GM12878 (cell line): ENCODE measurements at regions not wholly inside any gene's neighbourhood (a gene's known extent, or its start where the extent isn't known, plus 50 kb on each side); places are given as distances from the start of the nearest gene placed in this dataset.

Experiments used
- ATAC-seq: fragments of 200-7000 bp; cut with Tn5 transposase; 3 replicates; pipeline ENCODE4 v1.9.1; 2020; ENCODE audit warnings: mild to moderate bottlenecking, moderate library complexity
- BruUV-seq: library from RNA; stranded (reverse); fragments of 400-500 nt; replicated peaks from 2 replicates; lab custom pipeline; 2021; lab: Mats Ljungman, UMichigan
- CTCF ChIA-PET: fragments of 300-600 bp; sonication (Branson Sonifier 250); formaldehyde crosslinking; extraction: SDS; loops from one replicate; lab custom pipeline; 2021; ENCODE audit warnings: inconsistent platforms; lab: Yijun Ruan, JAX
- POLR2A ChIA-PET: fragments of 350-600 bp; formaldehyde crosslinking; extraction: SDS; loops from one replicate; lab custom pipeline; 2021; ENCODE audit warnings: inconsistent platforms; lab: Charles Lee
- RAD21 ChIA-PET: fragments of 300-600 bp; sonication (Branson Sonifier 250); formaldehyde crosslinking; loops from one replicate; lab custom pipeline; 2023; ENCODE audit warnings: antibody characterized with exemption; ENCODE audit not compliant: unreplicated experiment; lab: Charles Lee
- SMC1A ChIA-PET: fragments of 300-600 bp; sonication (Branson Sonifier 250); formaldehyde crosslinking; loops from one replicate; lab custom pipeline; 2023; ENCODE audit not compliant: unreplicated experiment, uncharacterized antibody; lab: Charles Lee
- DNase-seq: peaks from one replicate; pipeline ENCODE4 v3.0.0-alpha.2; 2011; ENCODE audit warnings: low read depth, low spot score
- FAIRE-seq: peaks from 3 replicates; lab custom pipeline; 2011; peaks lifted over from hg19 to GRCh38; lab: Jason Lieb, UNC
- H2AFZ ChIP-seq: 2 replicates; pipeline ENCODE4 v1.6.0; 2011; ENCODE audit warnings: low read depth, low read length, control low read depth; ENCODE audit not compliant: control insufficient read depth
- H3K27ac ChIP-seq: 2 replicates; pipeline ENCODE4 v1.5.1; 2011; ENCODE audit warnings: control low read depth; ENCODE audit not compliant: control insufficient read depth, insufficient read depth
- H3K27me3 ChIP-seq, 2 experiments: replicated peaks in 1 of 2; 2 replicates each; pipeline versions ENCODE4 v1.6.0 to v1.6.1; 2011; ENCODE audit warnings: low read length in 1 of 2; ENCODE audit not compliant: control insufficient read depth in 2 of 2, insufficient read depth in 2 of 2
- H3K36me3 ChIP-seq, 2 experiments: 2 replicates each; pipeline ENCODE4 v1.5.1; 2011; ENCODE audit warnings: low read length in 1 of 2; ENCODE audit not compliant: control insufficient read depth in 2 of 2, insufficient read depth in 2 of 2
- H3K4me1 ChIP-seq: 2 replicates; pipeline ENCODE4 v1.6.1; 2011; ENCODE audit warnings: mild to moderate bottlenecking, low read length, moderate library complexity, mixed read lengths; ENCODE audit not compliant: control insufficient read depth, insufficient read depth
- H3K4me2 ChIP-seq: 2 replicates; pipeline ENCODE4 v1.6.0; 2011; ENCODE audit warnings: control low read depth; ENCODE audit not compliant: control insufficient read depth, insufficient read depth
- H3K4me3 ChIP-seq: fragments of 200-600 bp; sonication (generic); 2 replicates; pipeline ENCODE4 v1.5.1; 2016
- H3K79me2 ChIP-seq: 2 replicates; pipeline ENCODE4 v1.6.0; 2011; ENCODE audit warnings: low read length; ENCODE audit not compliant: control insufficient read depth, insufficient read depth
- H3K9ac ChIP-seq: 2 replicates; pipeline ENCODE4 v1.8.0; 2011; ENCODE audit warnings: low read length, control low read depth, mixed read lengths; ENCODE audit not compliant: control insufficient read depth, insufficient read depth
- H3K9me3 ChIP-seq: replicated peaks from 3 replicates; pipeline ENCODE4 v1.5.1; 2011; ENCODE audit warnings: mild to moderate bottlenecking, low read length; ENCODE audit not compliant: control insufficient read depth, insufficient read depth
- H4K20me1 ChIP-seq: 2 replicates; pipeline ENCODE4 v1.6.0; 2011; ENCODE audit not compliant: control insufficient read depth, insufficient read depth
- ATF7 ChIP-seq: fragments of 450-650 bp; IDR thresholded peaks from 2 replicates; pipeline ENCODE4 v1.6.1; 2016; ENCODE audit warnings: low read depth, mild to moderate bottlenecking
- EGR1 ChIP-seq, 2 experiments: IDR thresholded peaks; 1 replicate in 1 of 2; 2 replicates in 1 of 2; pipeline ENCODE4 v1.6.1; 2011 to 2012; ENCODE audit warnings: low read depth in 2 of 2, low read length in 2 of 2, borderline replicate concordance in 1 of 2, mild to moderate bottlenecking in 1 of 2, moderate library complexity in 1 of 2
- HDAC6 ChIP-seq: fragments of 200-600 bp; sonication (generic); IDR thresholded peaks from one replicate; pipeline ENCODE4 v1.8.0; 2017; ENCODE audit warnings: antibody characterized with exemption; ENCODE audit not compliant: unreplicated experiment
- MXI1 ChIP-seq: fragments of 150-350 bp; IDR thresholded peaks from 2 replicates; pipeline ENCODE4 v1.6.1; 2011; ENCODE audit warnings: low read depth, mild to moderate bottlenecking, inconsistent platforms, low read length, improper control_type of control experiment
- PAX8 ChIP-seq: fragments of 450-650 bp; IDR thresholded peaks from 2 replicates; pipeline ENCODE4 v1.6.1; 2017; ENCODE audit warnings: mild to moderate bottlenecking, moderate library complexity
- POLR2AphosphoS2 ChIP-seq: IDR thresholded peaks from 2 replicates; pipeline ENCODE4 v1.6.1; 2011; ENCODE audit warnings: low read depth, mild to moderate bottlenecking, low read length, improper control_type of control experiment, moderate library complexity
- RELA ChIP-seq: fragments of 450-650 bp; IDR thresholded peaks from 2 replicates; pipeline ENCODE4 v1.8.0; 2014; ENCODE audit warnings: borderline replicate concordance; ENCODE audit not compliant: partially characterized antibody
- SMAD5 ChIP-seq: IDR thresholded peaks from 2 replicates; pipeline ENCODE4 v1.6.1; 2016; ENCODE audit warnings: antibody characterized with exemption, low read depth
- TAF1 ChIP-seq: IDR thresholded peaks from 2 replicates; pipeline ENCODE4 v1.6.1; 2011; ENCODE audit warnings: mild to moderate bottlenecking, low read depth, low read length, borderline replicate concordance
- ZNF24 ChIP-seq: fragments of 450-650 bp; IDR thresholded peaks from 2 replicates; pipeline ENCODE4 v1.6.1; 2017; ENCODE audit warnings: antibody characterized with exemption, mild to moderate bottlenecking
- ZNF384 ChIP-seq: IDR thresholded peaks from 2 replicates; pipeline ENCODE4 v1.6.1; 2012; ENCODE audit warnings: low read depth, mild to moderate bottlenecking, low read length, improper control_type of control experiment, borderline replicate concordance
- WGBS: methylation state at CpG from one replicate; pipeline ENCODE4 v1.1.6; 2016; ENCODE audit warnings: low lambda C conversion rate; ENCODE audit not compliant: insufficient replicate concordance, insufficient coverage; ENCODE audit errors: missing lambda C conversion rate; 5-methylcytosine and 5-hydroxymethylcytosine counted together
- in situ Hi-C: fragments of 300-500 bp; cut with MboI; formaldehyde crosslinking; loops from 9 replicates; pipeline ENCODE4 v1.14.3; 2018; ENCODE audit warnings: mixed read lengths
- intact Hi-C: fragments of 100-400 bp; cut with micrococcal nuclease; formaldehyde crosslinking; loops from one replicate; pipeline ENCODE4 v1.14.2; 2022; ENCODE audit not compliant: unreplicated experiment
- TF ChIP-seq, protein P1 (sequence below): fragments of 450-650 bp; IDR thresholded peaks from 2 replicates; pipeline ENCODE4 v1.6.1; 2017; ENCODE audit warnings: mild to moderate bottlenecking, moderate library complexity

DNA sequence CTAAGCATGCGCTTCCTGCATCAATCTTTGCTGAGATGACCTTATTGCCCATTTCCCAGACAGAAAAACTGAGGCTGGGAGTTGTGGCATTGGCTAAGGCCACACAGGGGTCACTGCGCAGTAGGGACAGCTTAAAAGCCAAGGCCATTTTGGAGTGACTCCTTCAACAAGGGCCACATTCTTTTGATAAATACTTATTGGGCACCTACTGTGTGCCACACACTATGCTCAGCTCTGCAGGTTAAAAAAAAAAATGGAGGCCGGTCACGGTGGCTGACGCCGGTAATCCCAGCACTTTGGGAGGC, 108.6 kb downstream of the CEBPB start (continued):
- TF ChIP-seq, protein P1, sequence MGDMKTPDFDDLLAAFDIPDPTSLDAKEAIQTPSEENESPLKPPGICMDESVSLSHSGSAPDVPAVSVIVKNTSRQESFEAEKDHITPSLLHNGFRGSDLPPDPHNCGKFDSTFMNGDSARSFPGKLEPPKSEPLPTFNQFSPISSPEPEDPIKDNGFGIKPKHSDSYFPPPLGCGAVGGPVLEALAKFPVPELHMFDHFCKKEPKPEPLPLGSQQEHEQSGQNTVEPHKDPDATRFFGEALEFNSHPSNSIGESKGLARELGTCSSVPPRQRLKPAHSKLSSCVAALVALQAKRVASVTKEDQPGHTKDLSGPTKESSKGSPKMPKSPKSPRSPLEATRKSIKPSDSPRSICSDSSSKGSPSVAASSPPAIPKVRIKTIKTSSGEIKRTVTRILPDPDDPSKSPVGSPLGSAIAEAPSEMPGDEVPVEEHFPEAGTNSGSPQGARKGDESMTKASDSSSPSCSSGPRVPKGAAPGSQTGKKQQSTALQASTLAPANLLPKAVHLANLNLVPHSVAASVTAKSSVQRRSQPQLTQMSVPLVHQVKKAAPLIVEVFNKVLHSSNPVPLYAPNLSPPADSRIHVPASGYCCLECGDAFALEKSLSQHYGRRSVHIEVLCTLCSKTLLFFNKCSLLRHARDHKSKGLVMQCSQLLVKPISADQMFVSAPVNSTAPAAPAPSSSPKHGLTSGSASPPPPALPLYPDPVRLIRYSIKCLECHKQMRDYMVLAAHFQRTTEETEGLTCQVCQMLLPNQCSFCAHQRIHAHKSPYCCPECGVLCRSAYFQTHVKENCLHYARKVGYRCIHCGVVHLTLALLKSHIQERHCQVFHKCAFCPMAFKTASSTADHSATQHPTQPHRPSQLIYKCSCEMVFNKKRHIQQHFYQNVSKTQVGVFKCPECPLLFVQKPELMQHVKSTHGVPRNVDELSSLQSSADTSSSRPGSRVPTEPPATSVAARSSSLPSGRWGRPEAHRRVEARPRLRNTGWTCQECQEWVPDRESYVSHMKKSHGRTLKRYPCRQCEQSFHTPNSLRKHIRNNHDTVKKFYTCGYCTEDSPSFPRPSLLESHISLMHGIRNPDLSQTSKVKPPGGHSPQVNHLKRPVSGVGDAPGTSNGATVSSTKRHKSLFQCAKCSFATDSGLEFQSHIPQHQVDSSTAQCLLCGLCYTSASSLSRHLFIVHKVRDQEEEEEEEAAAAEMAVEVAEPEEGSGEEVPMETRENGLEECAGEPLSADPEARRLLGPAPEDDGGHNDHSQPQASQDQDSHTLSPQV, result no peak
- TF ChIP-seq MXI1 (no peak), ZNF384 (no peak), TAF1 (no peak)

DNA sequence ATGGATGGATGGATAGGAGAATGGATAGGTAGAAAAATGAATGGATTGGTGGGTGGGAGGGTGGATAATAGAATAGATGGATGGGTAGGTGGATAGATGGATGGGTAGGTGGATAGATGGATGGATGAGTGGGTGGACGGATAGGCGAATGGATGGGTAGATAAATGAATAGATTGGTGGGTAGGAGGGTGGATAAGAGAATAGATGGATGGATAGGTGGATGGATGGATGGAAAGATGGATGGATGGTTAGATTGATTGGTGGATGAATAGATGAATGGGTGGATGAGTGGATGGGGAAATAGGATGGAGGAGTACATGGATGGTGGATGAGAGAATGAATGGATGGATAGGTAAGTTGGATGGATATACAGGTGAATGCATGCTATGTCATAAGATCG, 110.5 kb downstream of the CEBPB start:
- no peak overlapping the region for H3K9ac ChIP-seq
- in situ Hi-C loops (no loop called here), intact Hi-C loops (no loop called here)
- DNase-seq (no peak), ATAC-seq (no peak), FAIRE-seq (no peak)
- H3K27me3 ChIP-seq, result no peaks in the 10 kb centered on the region
- SMC1A ChIA-PET, result no interaction called here
- WGBS, result 28% methylated on average over 3 of the region's 3 CpGs
- POLR2A ChIA-PET, result no interaction called here
- H4K20me1 ChIP-seq, result no peaks in the 10 kb centered on the region
- CTCF ChIA-PET, result no interaction called here
- TF ChIP-seq ATF7 (no peak), ZNF24 (no peak), HDAC6 (no peak), PAX8 (no peak), POLR2AphosphoS2 (no peak), SMAD5 (no peak), RELA (no peak), EGR1 (IDR thresholded peaks at IDR 0.05; ENCODE audit: borderline replicate concordance in 1 of 2, low read depth in 2 of 2, low read length in 2 of 2) (no peak)
- TF ChIP-seq, protein P1, result no peak
- no peak overlapping the region for H2AFZ ChIP-seq
- RAD21 ChIA-PET, result no interaction called here
- peaks cover 3% of the 10 kb centered on the region for H3K4me1 ChIP-seq
- H3K4me3 ChIP-seq, result no peak overlapping the region
- H3K9me3 ChIP-seq, result no peaks in the 10 kb centered on the region
- H3K4me2 ChIP-seq, result no peak overlapping the region
- H3K79me2 ChIP-seq, result no peaks in the 10 kb centered on the region
- BruUV-seq, result no TSS peak
- no peaks in the 10 kb centered on the region for H3K36me3 ChIP-seq
- no peak overlapping the region for H3K27ac ChIP-seq
